Transverse colon (tissue), 3 donors: ENCODE measurements at regions not wholly inside any gene's neighbourhood (a gene's known extent, or its start where the extent isn't known, plus 50 kb on each side); places are given as distances from the start of the nearest gene placed in this dataset.

ENCODE experiments used
- CTCF ChIP-seq, 5 experiments: fragments of 200-600 bp in 3 of 5; fragments of 450-650 bp in 2 of 5; sonication (generic) in 3 of 5; IDR thresholded peaks; 1 replicate in 2 of 5; 2 replicates in 3 of 5; pipeline ENCODE4 v1.5.1; 2016 to 2017; ENCODE audit warnings: antibody characterized with exemption in 5 of 5, inconsistent platforms in 3 of 5, mild to moderate bottlenecking in 2 of 5, moderate library complexity in 1 of 5
- POLR2A ChIP-seq: fragments of 450-650 bp; IDR thresholded peaks from one replicate; pipeline ENCODE4 v1.6.1; 2016; ENCODE audit warnings: antibody characterized with exemption, mild to moderate bottlenecking, moderate library complexity

- TF ChIP-seq CTCF (IDR thresholded peaks at IDR 0.05) (no peak), POLR2A (no peak)
Measured at GRCh38 chr11:29956076-29956556, 60.7 kb downstream of the KCNA4 start.
